H1 (cell line): ENCODE measurements at regions not wholly inside any gene's neighbourhood (a gene's known extent, or its start where the extent isn't known, plus 50 kb on each side); places are given as distances from the start of the nearest gene placed in this dataset.

Source experiments
- ASH2L ChIP-seq: fragments of 200-600, 300-600 bp; sonication (generic); IDR thresholded peaks from one replicate; pipeline ENCODE4 v1.7.1; 2017; ENCODE audit warnings: low read length
- EZH2 ChIP-seq: fragments of 200-600 bp; sonication (generic); IDR thresholded peaks from 2 replicates; pipeline ENCODE4 v1.7.1; 2012; ENCODE audit warnings: low read depth, mild to moderate bottlenecking, moderate library complexity, low read length, inconsistent platforms; ENCODE audit not compliant: severe bottlenecking
- PHF8 ChIP-seq: fragments of 200-600 bp; sonication (generic); conservative IDR thresholded peaks from 2 replicates; pipeline ENCODE4 v1.7.1; 2012; ENCODE audit warnings: low read depth, mild to moderate bottlenecking, inconsistent platforms, low read length, moderate library complexity
- POU5F1 ChIP-seq: IDR thresholded peaks from 2 replicates; pipeline ENCODE4 v1.6.1; 2011; ENCODE audit warnings: low read depth, mild to moderate bottlenecking, low read length, moderate library complexity
- SAP30 ChIP-seq: fragments of 300-600 bp; sonication (generic); IDR thresholded peaks from 2 replicates; pipeline ENCODE4 v1.7.1; 2012; ENCODE audit warnings: low read length, moderate library complexity, mild to moderate bottlenecking, inconsistent platforms; ENCODE audit not compliant: insufficient read depth, insufficient replicate concordance
- TEAD4 ChIP-seq: IDR thresholded peaks from 2 replicates; pipeline ENCODE4 v1.6.1; 2012; ENCODE audit warnings: low read depth, low read length, inconsistent platforms, mixed read lengths
- YY1 ChIP-seq: IDR thresholded peaks from 2 replicates; pipeline ENCODE4 v1.6.1; 2011; ENCODE audit warnings: low read depth, mild to moderate bottlenecking, low read length
- TF ChIP-seq, protein P1 (sequence below): fragments of 300-600 bp; sonication (generic); IDR thresholded peaks from 2 replicates; pipeline ENCODE4 v1.7.1; 2012; ENCODE audit warnings: low read length, moderate library complexity, mild to moderate bottlenecking, inconsistent platforms; ENCODE audit not compliant: insufficient replicate concordance

DNA sequence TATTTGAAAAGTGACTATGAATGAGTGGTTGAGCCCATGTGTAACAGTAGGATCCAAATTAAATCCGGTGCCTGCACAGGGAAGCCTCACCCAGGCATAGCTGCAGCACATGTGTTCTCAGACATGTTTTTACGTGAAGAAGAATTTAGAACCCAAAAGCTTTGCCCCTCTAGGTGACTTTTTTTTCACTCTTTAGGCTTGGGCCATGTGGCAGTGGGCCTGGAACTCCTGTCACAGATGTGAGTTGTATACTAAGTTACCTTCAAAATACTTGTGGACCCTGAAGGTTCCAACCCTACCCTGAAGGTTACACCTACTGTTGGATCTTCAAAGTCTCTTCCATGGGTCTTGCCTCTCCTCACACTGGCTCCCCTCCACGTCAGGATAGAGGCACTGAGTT lies 146.6 kb downstream of the GAS1 start (continued):
- no peak for TF ChIP-seq POU5F1
- no peak for TF ChIP-seq SAP30
- TF ChIP-seq TEAD4: no peak
- TF ChIP-seq, protein P1, sequence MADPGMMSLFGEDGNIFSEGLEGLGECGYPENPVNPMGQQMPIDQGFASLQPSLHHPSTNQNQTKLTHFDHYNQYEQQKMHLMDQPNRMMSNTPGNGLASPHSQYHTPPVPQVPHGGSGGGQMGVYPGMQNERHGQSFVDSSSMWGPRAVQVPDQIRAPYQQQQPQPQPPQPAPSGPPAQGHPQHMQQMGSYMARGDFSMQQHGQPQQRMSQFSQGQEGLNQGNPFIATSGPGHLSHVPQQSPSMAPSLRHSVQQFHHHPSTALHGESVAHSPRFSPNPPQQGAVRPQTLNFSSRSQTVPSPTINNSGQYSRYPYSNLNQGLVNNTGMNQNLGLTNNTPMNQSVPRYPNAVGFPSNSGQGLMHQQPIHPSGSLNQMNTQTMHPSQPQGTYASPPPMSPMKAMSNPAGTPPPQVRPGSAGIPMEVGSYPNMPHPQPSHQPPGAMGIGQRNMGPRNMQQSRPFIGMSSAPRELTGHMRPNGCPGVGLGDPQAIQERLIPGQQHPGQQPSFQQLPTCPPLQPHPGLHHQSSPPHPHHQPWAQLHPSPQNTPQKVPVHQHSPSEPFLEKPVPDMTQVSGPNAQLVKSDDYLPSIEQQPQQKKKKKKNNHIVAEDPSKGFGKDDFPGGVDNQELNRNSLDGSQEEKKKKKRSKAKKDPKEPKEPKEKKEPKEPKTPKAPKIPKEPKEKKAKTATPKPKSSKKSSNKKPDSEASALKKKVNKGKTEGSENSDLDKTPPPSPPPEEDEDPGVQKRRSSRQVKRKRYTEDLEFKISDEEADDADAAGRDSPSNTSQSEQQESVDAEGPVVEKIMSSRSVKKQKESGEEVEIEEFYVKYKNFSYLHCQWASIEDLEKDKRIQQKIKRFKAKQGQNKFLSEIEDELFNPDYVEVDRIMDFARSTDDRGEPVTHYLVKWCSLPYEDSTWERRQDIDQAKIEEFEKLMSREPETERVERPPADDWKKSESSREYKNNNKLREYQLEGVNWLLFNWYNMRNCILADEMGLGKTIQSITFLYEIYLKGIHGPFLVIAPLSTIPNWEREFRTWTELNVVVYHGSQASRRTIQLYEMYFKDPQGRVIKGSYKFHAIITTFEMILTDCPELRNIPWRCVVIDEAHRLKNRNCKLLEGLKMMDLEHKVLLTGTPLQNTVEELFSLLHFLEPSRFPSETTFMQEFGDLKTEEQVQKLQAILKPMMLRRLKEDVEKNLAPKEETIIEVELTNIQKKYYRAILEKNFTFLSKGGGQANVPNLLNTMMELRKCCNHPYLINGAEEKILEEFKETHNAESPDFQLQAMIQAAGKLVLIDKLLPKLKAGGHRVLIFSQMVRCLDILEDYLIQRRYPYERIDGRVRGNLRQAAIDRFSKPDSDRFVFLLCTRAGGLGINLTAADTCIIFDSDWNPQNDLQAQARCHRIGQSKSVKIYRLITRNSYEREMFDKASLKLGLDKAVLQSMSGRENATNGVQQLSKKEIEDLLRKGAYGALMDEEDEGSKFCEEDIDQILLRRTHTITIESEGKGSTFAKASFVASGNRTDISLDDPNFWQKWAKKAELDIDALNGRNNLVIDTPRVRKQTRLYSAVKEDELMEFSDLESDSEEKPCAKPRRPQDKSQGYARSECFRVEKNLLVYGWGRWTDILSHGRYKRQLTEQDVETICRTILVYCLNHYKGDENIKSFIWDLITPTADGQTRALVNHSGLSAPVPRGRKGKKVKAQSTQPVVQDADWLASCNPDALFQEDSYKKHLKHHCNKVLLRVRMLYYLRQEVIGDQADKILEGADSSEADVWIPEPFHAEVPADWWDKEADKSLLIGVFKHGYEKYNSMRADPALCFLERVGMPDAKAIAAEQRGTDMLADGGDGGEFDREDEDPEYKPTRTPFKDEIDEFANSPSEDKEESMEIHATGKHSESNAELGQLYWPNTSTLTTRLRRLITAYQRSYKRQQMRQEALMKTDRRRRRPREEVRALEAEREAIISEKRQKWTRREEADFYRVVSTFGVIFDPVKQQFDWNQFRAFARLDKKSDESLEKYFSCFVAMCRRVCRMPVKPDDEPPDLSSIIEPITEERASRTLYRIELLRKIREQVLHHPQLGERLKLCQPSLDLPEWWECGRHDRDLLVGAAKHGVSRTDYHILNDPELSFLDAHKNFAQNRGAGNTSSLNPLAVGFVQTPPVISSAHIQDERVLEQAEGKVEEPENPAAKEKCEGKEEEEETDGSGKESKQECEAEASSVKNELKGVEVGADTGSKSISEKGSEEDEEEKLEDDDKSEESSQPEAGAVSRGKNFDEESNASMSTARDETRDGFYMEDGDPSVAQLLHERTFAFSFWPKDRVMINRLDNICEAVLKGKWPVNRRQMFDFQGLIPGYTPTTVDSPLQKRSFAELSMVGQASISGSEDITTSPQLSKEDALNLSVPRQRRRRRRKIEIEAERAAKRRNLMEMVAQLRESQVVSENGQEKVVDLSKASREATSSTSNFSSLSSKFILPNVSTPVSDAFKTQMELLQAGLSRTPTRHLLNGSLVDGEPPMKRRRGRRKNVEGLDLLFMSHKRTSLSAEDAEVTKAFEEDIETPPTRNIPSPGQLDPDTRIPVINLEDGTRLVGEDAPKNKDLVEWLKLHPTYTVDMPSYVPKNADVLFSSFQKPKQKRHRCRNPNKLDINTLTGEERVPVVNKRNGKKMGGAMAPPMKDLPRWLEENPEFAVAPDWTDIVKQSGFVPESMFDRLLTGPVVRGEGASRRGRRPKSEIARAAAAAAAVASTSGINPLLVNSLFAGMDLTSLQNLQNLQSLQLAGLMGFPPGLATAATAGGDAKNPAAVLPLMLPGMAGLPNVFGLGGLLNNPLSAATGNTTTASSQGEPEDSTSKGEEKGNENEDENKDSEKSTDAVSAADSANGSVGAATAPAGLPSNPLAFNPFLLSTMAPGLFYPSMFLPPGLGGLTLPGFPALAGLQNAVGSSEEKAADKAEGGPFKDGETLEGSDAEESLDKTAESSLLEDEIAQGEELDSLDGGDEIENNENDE: no peak
- TF ChIP-seq YY1: no peak
- TF ChIP-seq EZH2: no peak
- TF ChIP-seq ASH2L: no peak
- TF ChIP-seq PHF8: no peak
